GM21717 (cell line): ENCODE measurements at regions not wholly inside any gene's neighbourhood (a gene's known extent, or its start where the extent isn't known, plus 50 kb on each side); places are given as distances from the start of the nearest gene placed in this dataset.
A peak's percentile ranks its signal among the peaks of the same experiment; 100 is the strongest.
"Not testable (repeated sequence)": the region's sequence is repeated elsewhere in the genome, so short reads cannot be mapped to it uniquely, and the experiment has no call there.

ENCODE experiments used
- ATAC-seq: cut with Tn5 transposase; IDR thresholded peaks from one replicate; pipeline ENCODE4 v1.9.1; 2021; ENCODE audit warnings: mild to moderate bottlenecking, moderate library complexity; ENCODE audit not compliant: unreplicated experiment

DNA sequence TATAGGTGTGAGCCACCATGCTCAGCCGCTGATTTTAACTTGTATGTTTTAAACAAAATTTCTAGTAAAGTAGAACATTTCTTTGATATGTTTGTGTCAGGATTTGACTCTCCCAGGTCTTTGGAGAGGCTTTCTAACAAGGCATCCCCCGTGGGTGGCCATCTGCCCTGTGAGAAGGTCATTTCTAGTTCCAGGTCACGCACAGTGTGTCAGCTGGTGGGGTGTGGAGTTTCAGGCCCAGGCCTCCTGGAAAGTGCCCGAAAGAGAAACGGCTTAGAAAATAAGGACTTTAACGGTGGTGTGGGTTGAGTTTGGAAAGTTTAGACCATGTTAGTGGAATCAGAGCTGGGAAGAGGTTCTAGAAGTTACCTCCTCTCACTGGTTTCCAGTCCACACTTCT, 61.0 kb downstream of the SPDYE17 start:
- not testable (repeated sequence) for ATAC-seq

- not testable (repeated sequence) for ATAC-seq
Observed at GRCh38 chr7:76969892-76970291, 62.3 kb downstream of the SPDYE17 start.

- not testable (repeated sequence) for ATAC-seq
Observed at GRCh38 chr7:76965731-76966548, 66.2 kb downstream of the SPDYE17 start.

DNA sequence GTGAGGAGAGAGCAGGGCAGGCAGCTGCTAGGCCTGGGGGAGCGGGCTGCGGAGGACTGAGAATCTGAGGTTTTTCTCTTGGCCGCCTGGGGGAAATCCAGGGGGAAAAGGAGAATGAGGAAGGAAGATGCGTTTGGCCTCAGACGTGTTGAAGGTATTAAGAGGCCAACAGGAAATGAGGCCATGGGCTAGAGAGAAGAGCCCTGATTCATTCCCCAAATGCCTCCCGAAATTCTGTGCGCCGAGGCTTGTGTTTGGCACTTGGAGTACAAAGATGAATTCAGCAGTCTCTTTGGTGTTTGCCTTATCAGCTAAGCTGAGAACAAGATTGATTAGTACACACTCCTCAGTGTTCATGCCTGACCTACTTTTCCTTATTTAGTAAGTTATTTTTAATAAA, 68.1 kb downstream of the SPDYE17 start:
- not testable (repeated sequence) for ATAC-seq

- not testable (repeated sequence) for ATAC-seq
Observed at GRCh38 chr7:76963061-76963460, 69.1 kb downstream of the SPDYE17 start.

GRCh38 chr7:76960400-76960986, 71.7 kb downstream of the SPDYE17 start:
- not testable (repeated sequence) for ATAC-seq

DNA sequence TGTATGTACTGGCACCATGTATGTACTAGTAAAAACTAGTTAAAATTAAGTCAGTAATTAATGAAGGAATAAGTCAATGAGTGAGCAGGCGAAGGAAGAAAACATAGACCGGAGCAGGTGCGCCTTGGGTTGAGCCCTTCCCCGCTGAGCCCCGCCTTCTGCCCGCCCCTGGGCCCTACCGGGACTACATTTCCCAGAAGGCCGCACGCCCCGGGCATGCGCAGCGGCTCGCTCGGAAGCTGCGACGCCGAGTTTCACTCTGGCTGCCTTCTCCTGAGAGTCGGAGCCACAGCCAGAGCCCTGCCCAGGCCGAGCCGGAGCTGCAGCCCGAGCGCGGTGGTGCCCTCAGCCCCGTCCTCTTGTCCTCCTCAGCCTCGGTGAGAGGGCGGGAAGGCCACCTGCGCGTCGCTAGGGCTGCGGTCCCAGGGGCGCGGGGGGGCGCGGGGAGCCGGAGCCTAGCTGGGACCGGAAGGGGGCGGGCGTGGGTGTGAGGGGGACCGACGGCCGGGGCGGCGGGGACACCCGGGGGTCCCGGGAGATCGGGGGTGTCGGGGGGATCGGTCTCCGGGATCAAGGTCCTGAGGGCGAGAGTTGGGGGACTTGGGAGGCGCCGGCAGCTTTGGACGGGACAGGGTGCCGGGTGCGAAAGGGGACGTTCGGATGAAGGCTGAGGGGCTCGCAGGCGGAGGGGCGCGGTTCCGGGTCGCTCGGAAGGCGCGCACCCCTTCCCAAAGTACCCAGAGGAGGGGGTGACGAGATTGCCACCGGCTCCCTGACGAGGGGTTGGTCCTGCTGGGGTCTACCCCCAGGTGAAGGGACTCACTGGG, 72.4 kb downstream of the SPDYE17 start:
- ATAC-seq = peak; percentile 93

- ATAC-seq = not testable (repeated sequence)
Observed at GRCh38 chr7:76956531-76956930, 75.6 kb downstream of the SPDYE17 start.

DNA sequence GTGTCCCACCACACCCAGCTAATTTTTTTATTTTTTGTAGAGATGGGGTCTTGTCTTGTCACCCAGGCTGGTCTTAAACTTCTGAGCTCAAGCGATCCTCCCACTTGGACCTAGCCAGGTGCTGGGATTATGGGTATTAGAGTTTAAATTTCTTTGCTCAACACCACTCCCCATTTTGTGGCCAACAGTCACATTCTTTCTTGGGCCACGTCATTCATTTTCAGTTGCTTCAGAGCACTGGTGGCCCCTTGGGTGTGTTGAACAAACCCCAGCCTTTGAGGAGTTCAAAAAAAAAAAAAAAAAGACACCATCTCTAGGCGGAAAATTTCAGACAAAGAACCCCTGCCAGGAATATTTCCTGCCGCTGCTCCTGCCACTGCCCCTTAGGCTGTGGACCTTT, 77.0 kb downstream of the SPDYE17 start:
- ATAC-seq = not testable (repeated sequence)

GRCh38 chr7:76944603-76945002, 87.6 kb downstream of the SPDYE17 start:
- peak; percentile 73 for ATAC-seq

DNA sequence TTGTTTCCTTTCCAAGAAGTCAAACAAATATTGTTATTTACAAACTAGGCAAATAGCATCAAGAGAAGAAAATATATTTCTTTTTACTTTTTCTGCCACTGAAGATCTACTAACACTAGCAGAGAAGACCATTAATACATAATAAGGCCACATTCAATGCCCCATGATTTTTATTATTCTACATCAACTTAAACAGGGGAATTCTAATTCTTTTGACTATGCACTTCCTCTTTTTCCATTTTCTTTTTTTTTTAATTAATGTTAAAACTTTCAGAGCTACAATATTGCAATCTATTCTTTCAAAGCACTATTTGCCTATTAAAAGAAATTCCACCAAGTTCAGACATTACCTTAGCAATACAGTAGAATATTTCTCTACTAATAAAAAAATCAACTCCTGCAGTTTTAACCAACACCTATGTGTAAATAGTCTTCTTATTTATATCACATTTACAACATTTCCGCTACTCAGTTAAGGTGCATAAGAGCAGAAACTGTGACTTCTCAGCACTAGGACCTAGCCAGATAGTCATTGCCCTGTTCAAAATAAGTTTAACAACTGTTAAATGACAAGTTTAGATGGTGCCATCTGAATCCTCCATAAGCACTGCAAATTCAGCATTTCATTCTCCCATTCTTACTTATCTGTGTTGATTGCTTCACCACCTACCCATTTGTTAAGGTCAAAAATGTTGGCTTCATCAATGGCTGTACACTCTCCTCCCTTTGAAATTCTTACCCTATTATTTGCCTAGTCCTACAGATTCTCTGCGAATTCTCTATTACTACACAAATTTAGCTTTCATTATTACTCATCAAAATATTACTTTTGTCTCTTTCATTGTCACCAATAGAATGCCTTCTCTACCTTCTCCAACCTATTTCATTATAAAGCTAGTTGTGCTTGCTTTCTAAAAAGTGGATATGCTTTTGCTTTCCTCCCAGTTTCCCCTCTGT, 90.1 kb downstream of the SPDYE17 start:
- ATAC-seq = peak; percentile 57

DNA sequence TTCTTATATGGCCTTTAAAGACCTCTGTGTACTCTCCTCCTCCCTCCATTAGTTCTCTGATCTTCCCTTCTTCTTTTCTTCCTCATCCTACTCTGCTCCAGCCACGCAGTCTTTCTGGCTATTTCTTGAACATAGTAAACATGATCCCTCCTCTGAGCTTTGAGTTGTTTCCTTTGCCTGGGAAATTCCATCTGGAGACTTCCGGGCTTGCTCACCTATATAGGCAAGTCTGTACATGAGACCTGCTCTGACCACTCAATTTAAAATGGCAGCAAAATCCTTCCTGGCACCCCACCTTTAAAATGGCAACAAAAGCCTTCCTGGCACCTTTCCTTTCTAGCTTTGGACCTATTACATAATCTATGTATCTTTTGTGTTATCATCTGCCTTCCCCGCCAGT, 94.4 kb downstream of the SPDYE17 start:
- not testable (repeated sequence) for ATAC-seq

DNA sequence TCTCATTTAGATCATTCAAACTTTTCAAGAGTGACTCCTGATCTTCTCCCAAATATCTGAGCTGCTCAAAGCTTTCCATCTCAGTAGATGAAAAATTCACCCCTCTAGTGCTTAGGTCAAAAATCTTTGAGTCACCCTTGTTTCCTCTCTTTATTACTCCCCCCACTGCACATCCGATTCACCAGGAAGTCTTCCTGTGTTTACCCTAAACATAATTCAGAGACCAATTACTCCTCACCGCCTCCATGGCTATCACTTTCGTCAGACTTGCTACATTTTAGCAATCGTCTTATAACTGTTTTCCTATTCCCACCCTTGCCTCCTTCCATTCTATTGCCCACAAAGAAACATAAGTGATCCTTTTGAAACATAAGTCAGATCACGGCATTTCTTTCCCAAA, 94.8 kb downstream of the SPDYE17 start:
- not testable (repeated sequence) for ATAC-seq

DNA sequence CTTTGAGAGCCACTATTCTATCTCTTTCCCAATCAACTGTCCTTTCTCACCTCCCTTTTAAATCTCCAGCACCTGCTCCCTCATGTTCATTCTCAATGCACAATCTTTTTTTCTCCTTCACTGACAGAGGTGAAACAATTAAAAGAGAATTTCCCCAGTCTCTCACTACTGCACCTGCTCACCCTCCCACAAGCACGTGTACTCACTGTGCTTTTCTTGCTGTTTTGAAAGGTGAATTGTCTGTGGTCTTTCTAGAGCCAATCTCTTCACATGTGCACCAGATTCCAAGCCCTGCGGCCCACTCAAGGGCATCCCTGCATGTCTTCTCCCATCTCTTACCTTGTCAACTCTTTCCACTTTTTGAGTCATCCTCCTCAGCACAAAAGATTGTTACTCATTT, 95.8 kb downstream of the SPDYE17 start:
- ATAC-seq = peak; percentile 52

- not testable (repeated sequence) for ATAC-seq
Observed at GRCh38 chr7:76934711-76935110, 97.5 kb downstream of the SPDYE17 start.

DNA sequence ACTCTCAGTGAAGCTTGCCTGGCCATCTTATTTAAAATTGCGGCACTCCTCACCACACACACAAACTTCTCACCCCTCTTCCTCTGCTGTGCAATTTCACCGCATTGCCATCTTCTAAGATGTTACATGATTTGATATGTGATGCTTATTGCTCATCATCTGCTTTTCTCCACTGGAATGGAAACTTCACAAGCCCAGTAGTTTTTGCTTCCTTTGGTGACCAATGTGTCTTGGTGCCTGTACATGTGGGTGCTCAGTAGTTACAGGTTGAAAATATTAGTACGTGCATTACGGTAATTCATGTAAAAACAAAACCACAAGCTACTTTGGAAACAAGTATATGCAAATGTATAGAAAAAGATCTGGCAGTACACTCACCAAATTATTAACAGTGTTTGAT, 99.2 kb downstream of the SPDYE17 start:
- not testable (repeated sequence) for ATAC-seq

DNA sequence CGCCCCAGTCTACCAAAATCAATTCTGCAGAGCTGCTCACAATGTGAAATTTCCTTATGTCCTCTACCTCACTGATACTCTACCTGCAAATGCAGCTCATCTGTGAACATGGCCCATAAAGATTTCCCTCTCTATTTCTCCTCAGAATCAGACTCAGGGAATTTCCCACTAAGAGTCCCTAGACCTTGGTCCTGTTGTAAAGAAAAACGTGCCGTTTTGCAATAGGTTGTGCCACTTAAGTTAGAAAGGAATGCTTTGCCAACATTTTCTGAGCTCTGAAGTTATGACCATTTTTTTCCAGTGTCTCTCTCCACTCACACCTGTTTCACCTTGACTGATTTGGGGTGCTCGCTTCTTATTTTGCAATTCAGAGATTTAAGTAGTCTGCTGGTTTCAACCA, 100.7 kb downstream of the SPDYE17 start:
- ATAC-seq = not testable (repeated sequence)

GRCh38 chr7:76930416-76930815, 101.7 kb downstream of the SPDYE17 start:
- ATAC-seq = not testable (repeated sequence)

DNA sequence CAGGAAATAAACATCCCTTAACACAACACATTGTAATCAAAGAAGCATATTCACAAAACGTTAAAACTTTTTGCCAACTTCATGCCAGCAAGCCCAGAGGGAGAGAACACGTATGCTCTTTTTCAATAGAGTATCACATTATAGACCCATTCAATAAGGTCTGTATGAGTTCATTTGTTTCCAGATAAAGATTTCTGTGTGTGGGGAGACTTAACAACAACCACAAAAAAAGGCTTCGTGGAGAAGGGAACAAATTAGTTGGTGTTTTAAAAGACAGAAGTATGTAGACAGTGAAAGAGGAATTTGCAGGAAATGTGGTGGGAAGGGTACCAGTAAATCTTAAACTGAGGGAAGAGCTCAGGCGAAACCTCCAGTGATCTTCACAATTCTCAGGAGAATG, 103.4 kb downstream of the SPDYE17 start:
- not testable (repeated sequence) for ATAC-seq

- ATAC-seq = peak; percentile 73
Observed at GRCh38 chr7:76927741-76928393, 104.3 kb downstream of the SPDYE17 start.
